ENCODE measurements at regions not wholly inside any gene's neighbourhood (a gene's known extent, or its start where the extent isn't known, plus 50 kb on each side); places are given as distances from the start of the nearest gene placed in this dataset.

GRCh38 chr3:126268866-126269265 lies 88.3 kb downstream of the KLF15 start:
- no peak overlapping the region for H3K4me2 ChIP-seq (ENCODE audit: insufficient read depth in 1 of 2, low read depth in 2 of 2, low read length in 2 of 2)
- WGBS, 2 experiments (ENCODE audit: extremely low coverage in 1 of 2, insufficient coverage in 1 of 2, insufficient read length in 1 of 2, insufficient replicate concordance in 2 of 2, low coverage in 1 of 2, low lambda C conversion rate in 2 of 2, missing lambda C conversion rate in 1 of 2) = 78% methylated on average over 3 of the region's 3 CpGs; no CpG with 5 or more reads in 1 of the 2 experiments
- H2BK15ac ChIP-seq (ENCODE audit: low read length) = 0 out of 2 replicates have a peak overlapping the region, but pooled peaks have one; percentile 48
- no peak overlapping the region for H2BK120ac ChIP-seq (replicated peaks; ENCODE audit: low read depth, low read length)
- DNase-seq (ENCODE audit: low read depth in 1 of 2, low spot score in 2 of 2) (no peak), FAIRE-seq (no peak)
- peaks cover 0 to 9% (median 6%) of the 10 kb centered on the region in 4 experiments; a peak in 3 of 7 replicates for H3K27me3 ChIP-seq (replicated peaks in 1 of 4; ENCODE audit: control insufficient read depth in 3 of 4, extremely low read depth in 1 of 4, insufficient read depth in 3 of 4, low read length in 3 of 4)
- no peak overlapping the region for H3K23ac ChIP-seq (ENCODE audit: insufficient read length)
- H3K18ac ChIP-seq (ENCODE audit: extremely low read depth, low read length) = peak overlapping the region; percentile 25
- H2BK5ac ChIP-seq (ENCODE audit: low read depth, low read length) = no peak overlapping the region
- H3K9me3 ChIP-seq (ENCODE audit: insufficient read depth in 2 of 2, low read depth in 1 of 2, low read length in 1 of 2) = no peaks in the 10 kb centered on the region
- no peak overlapping the region for H3K27ac ChIP-seq (ENCODE audit: low read depth, low read length)
- no peak for TF ChIP-seq NANOG (IDR thresholded peaks at IDR 0.05; ENCODE audit: insufficient read depth, low read depth, low read length, poor library complexity, severe bottlenecking)
- no peak overlapping the region for H3K4me3 ChIP-seq (ENCODE audit: extremely low read depth in 1 of 4, insufficient read depth in 2 of 4, low read depth in 3 of 4, low read length in 4 of 4)
- ChIA-PET CTCF (ENCODE audit: partially characterized antibody) (interaction anchor here (0.9 to 1.5 kb wide), 5 partner anchors 21 to 309 kb away, joined by 3 to 5 read pairs (median 3); no protein-coding TSS in a partner anchor), POLR2A (ENCODE audit: partially characterized antibody) (interaction anchor here (1.0 to 3.9 kb wide), 3 partner anchors 16 to 71 kb away, joined by 3 to 19 read pairs (median 3); no protein-coding TSS in a partner anchor)
- H4K20me1 ChIP-seq (replicated peaks in 1 of 2; ENCODE audit: control insufficient read depth in 1 of 2, insufficient read depth in 2 of 2, low read length in 2 of 2) = no peaks in the 10 kb centered on the region
- H3K14ac ChIP-seq (ENCODE audit: insufficient read length) = no peak overlapping the region
- H4K5ac ChIP-seq (ENCODE audit: insufficient read length, low read depth, low read length) = no peak overlapping the region
- 0 out of 2 replicates have a peak overlapping the region, but pooled peaks have one; percentile 0 for H2BK20ac ChIP-seq (ENCODE audit: low read length)
- no peaks in the 10 kb centered on the region for H3K79me2 ChIP-seq (ENCODE audit: control insufficient read depth in 1 of 2, insufficient read depth in 2 of 2, low read length in 2 of 2)
- 0 out of 2 replicates have a peak overlapping the region, but pooled peaks have one; percentile 3 for H2BK12ac ChIP-seq (ENCODE audit: low read depth, low read length)
- H2AFZ ChIP-seq (ENCODE audit: low read length) = no peak overlapping the region
- no peak overlapping the region for H3K56ac ChIP-seq (replicated peaks; ENCODE audit: insufficient read length, low read depth, low read length)
- H3K23me2 ChIP-seq (ENCODE audit: low read depth, low read length) = peaks cover 11% of the 10 kb centered on the region
- H3K4me1 ChIP-seq (replicated peaks in 1 of 4; ENCODE audit: control insufficient read depth in 3 of 4, insufficient read depth in 4 of 4, low read length in 3 of 4) = peaks cover 0 to 24% (median 15%) of the 10 kb centered on the region in 4 experiments; a peak in 6 of 7 replicates
- H4K8ac ChIP-seq (ENCODE audit: extremely low read depth, insufficient read depth, low read length) = no peak overlapping the region
- no peak overlapping the region for H4K91ac ChIP-seq (replicated peaks; ENCODE audit: insufficient read length, low read length)
- H3K4ac ChIP-seq (replicated peaks; ENCODE audit: insufficient read length, low read depth, low read length) = no peak overlapping the region
- H3K36me3 ChIP-seq (ENCODE audit: control insufficient read depth in 2 of 4, insufficient read depth in 4 of 4, low read length in 3 of 4) = no peaks in the 10 kb centered on the region
- H3K9ac ChIP-seq (replicated peaks in 1 of 4; ENCODE audit: extremely low read depth in 1 of 4, low read depth in 3 of 4, low read length in 3 of 4) = no peak overlapping the region
- 0 out of 2 replicates have a peak overlapping the region, but pooled peaks have one; percentile 67 for H2AK5ac ChIP-seq (ENCODE audit: low read depth, low read length)
- H3K79me1 ChIP-seq (ENCODE audit: low read depth, low read length) = no peaks in the 10 kb centered on the region
